Endothelial cell of umbilical vein (primary cell): ENCODE measurements at regions not wholly inside any gene's neighbourhood (a gene's known extent, or its start where the extent isn't known, plus 50 kb on each side); places are given as distances from the start of the nearest gene placed in this dataset.

ENCODE experiments used
- BruUV-seq: library from RNA; stranded (reverse); fragments of 400-500 nt; replicated peaks from 2 replicates; lab custom pipeline; 2021; lab: Mats Ljungman, UMichigan
- CTCF ChIA-PET: fragments of 300-600, 350-600 bp; sonication (Branson Sonifier 250); formaldehyde crosslinking; loops from one replicate; lab custom pipeline; 2021; ENCODE audit warnings: antibody characterized with exemption, inconsistent platforms; lab: Charles Lee
- POLR2A ChIA-PET: fragments of 300-600, 350-600 bp; sonication (Branson Sonifier 250); formaldehyde crosslinking; loops from one replicate; lab custom pipeline; 2021; ENCODE audit warnings: antibody characterized with exemption, inconsistent platforms; lab: Charles Lee
- DNase-seq: peaks from one replicate; pipeline ENCODE4 v3.0.0-alpha.2; 2011; ENCODE audit warnings: low read depth, low spot score
- FAIRE-seq: peaks from 2 replicates; lab custom pipeline; 2011; peaks lifted over from hg19 to GRCh38; lab: Jason Lieb, UNC
- H2AFZ ChIP-seq: 2 replicates; pipeline ENCODE4 v1.6.0; 2012; ENCODE audit warnings: low read depth, low read length, control low read depth, inconsistent platforms
- H3K27ac ChIP-seq: 2 replicates; pipeline ENCODE4 v1.5.1; 2011; ENCODE audit warnings: low read depth, mild to moderate bottlenecking, control low read depth, low read length, moderate library complexity; ENCODE audit not compliant: insufficient read depth
- H3K27me3 ChIP-seq, 2 experiments: 2 replicates each; pipeline versions ENCODE4 v1.6.0 to v1.6.1; 2011; ENCODE audit warnings: low read length in 2 of 2, mixed read lengths in 1 of 2; ENCODE audit not compliant: control insufficient read depth in 2 of 2, insufficient read depth in 2 of 2
- H3K36me3 ChIP-seq, 2 experiments: 2 replicates in 1 of 2; 3 replicates in 1 of 2; pipeline ENCODE4 v1.5.1; 2011; ENCODE audit warnings: low read length in 2 of 2, mild to moderate bottlenecking in 1 of 2, moderate library complexity in 1 of 2; ENCODE audit not compliant: control insufficient read depth in 2 of 2, insufficient read depth in 2 of 2; ENCODE audit errors: extremely low read depth in 1 of 2
- H3K4me1 ChIP-seq: 3 replicates; pipeline ENCODE4 v1.5.1; 2011; ENCODE audit warnings: mild to moderate bottlenecking, low read length; ENCODE audit not compliant: control insufficient read depth, insufficient read depth; ENCODE audit errors: extremely low read depth
- H3K4me2 ChIP-seq: 2 replicates; pipeline ENCODE4 v1.6.1; 2011; ENCODE audit warnings: low read length, control low read depth, mixed read lengths; ENCODE audit not compliant: insufficient read depth
- H3K4me3 ChIP-seq, 3 experiments: fragments of 200-600 bp in 1 of 3; sonication (generic), shearing (Covaris generic) in 1 of 3; replicated peaks in 1 of 3; 2 replicates each; pipeline ENCODE4 v1.5.1; 2011 to 2016; ENCODE audit warnings: control low read depth in 3 of 3, low read length in 3 of 3, mild to moderate bottlenecking in 2 of 3, inconsistent platforms in 1 of 3, low read depth in 1 of 3, moderate library complexity in 1 of 3; ENCODE audit not compliant: insufficient read depth in 1 of 3
- H3K79me2 ChIP-seq: 2 replicates; pipeline ENCODE4 v1.6.0; 2012; ENCODE audit warnings: low read length, inconsistent platforms; ENCODE audit not compliant: control insufficient read depth, insufficient read depth
- H3K9ac ChIP-seq: replicated peaks from 2 replicates; pipeline ENCODE3; 2011; ENCODE audit warnings: low read length, control low read depth; ENCODE audit not compliant: insufficient read depth; ENCODE audit errors: extremely low read depth
- H3K9me1 ChIP-seq: replicated peaks from 3 replicates; pipeline ENCODE4 v1.6.0; 2011; ENCODE audit warnings: mild to moderate bottlenecking, low read length; ENCODE audit not compliant: control insufficient read depth, insufficient read depth; ENCODE audit errors: extremely low read depth
- H3K9me3 ChIP-seq: replicated peaks from 2 replicates; pipeline ENCODE4 v1.5.1; 2012; ENCODE audit warnings: low read length, inconsistent platforms; ENCODE audit not compliant: control insufficient read depth, insufficient read depth
- H4K20me1 ChIP-seq: replicated peaks from 2 replicates; pipeline ENCODE3; 2011; ENCODE audit warnings: mild to moderate bottlenecking, low read length; ENCODE audit not compliant: control insufficient read depth, insufficient read depth; ENCODE audit errors: extremely low read depth
- CTCF ChIP-seq, 2 donors: IDR thresholded peaks; 1 replicate in 1 of 2; 2 replicates in 1 of 2; pipeline ENCODE4 v1.5.1; 2011; ENCODE audit warnings: low read length in 2 of 2, mild to moderate bottlenecking in 2 of 2, moderate library complexity in 2 of 2, control low read depth in 1 of 2, inconsistent platforms in 1 of 2, low read depth in 1 of 2; ENCODE audit not compliant: insufficient read depth in 1 of 2; ENCODE audit errors: extremely low read depth in 1 of 2
- EZH2 ChIP-seq: IDR thresholded peaks from 2 replicates; pipeline ENCODE4 v1.6.1; 2012; ENCODE audit warnings: borderline replicate concordance, low read depth, mild to moderate bottlenecking, moderate library complexity, low read length, inconsistent platforms; ENCODE audit not compliant: severe bottlenecking
- FOS ChIP-seq: IDR thresholded peaks from 2 replicates; pipeline ENCODE4 v1.6.1; 2011; ENCODE audit warnings: mild to moderate bottlenecking, low read length, moderate library complexity, borderline replicate concordance; ENCODE audit not compliant: insufficient read depth
- GATA2 ChIP-seq: IDR thresholded peaks from 2 replicates; pipeline ENCODE4 v1.7.0; 2011; ENCODE audit warnings: low read depth, mild to moderate bottlenecking, moderate library complexity, mixed read lengths, low read length; ENCODE audit not compliant: insufficient read length, insufficient read depth
- JUN ChIP-seq: IDR thresholded peaks from 2 replicates; pipeline ENCODE4 v1.6.1; 2011; ENCODE audit warnings: borderline replicate concordance, low read depth; ENCODE audit not compliant: insufficient read length, insufficient read depth
- MAX ChIP-seq: IDR thresholded peaks from 2 replicates; pipeline ENCODE4 v1.6.1; 2011; ENCODE audit not compliant: insufficient read depth, insufficient read length
- MYC ChIP-seq: IDR thresholded peaks from one replicate; pipeline ENCODE4 v1.6.1; 2011; ENCODE audit warnings: mild to moderate bottlenecking, low read depth, low read length
- POLR2A ChIP-seq: IDR thresholded peaks from 2 replicates; pipeline ENCODE4 v1.6.1; 2012; ENCODE audit warnings: low read depth, mild to moderate bottlenecking, control low read depth, low read length
- POLR2AphosphoS5 ChIP-seq: IDR thresholded peaks from 2 replicates; pipeline ENCODE4 v1.6.1; 2012; ENCODE audit warnings: low read depth, mild to moderate bottlenecking, control low read depth, low read length, moderate library complexity; ENCODE audit not compliant: insufficient read depth
- dilution Hi-C: fragments of 300-500 bp; cut with MboI; formaldehyde crosslinking; loops from one replicate; pipeline ENCODE4 v1.15.0; 2019; ENCODE audit warnings: low sequenced_read_pairs; ENCODE audit not compliant: extremely low pct_ligation_motif_present
- intact Hi-C: fragments of 100-400 bp; cut with micrococcal nuclease; formaldehyde crosslinking; loops from one replicate; pipeline ENCODE4 v1.10.0; 2022

GRCh38 chr9:99475401-99476065, 253.5 kb downstream of the SEC61B start:
- Histone ChIP-seq H3K4me1 (no peaks in the 10 kb centered on the region), H3K9me3 (no peaks in the 10 kb centered on the region), H3K9ac (no peak overlapping the region), H3K79me2 (no peaks in the 10 kb centered on the region), H2AFZ (no peak overlapping the region), H4K20me1 (no peaks in the 10 kb centered on the region), H3K36me3 (no peaks in the 10 kb centered on the region), H3K9me1 (no peaks in the 10 kb centered on the region), H3K4me3 (no peak overlapping the region), H3K27ac (no peak overlapping the region), H3K27me3 (peaks cover 3 to 16% of the 10 kb centered on the region in 2 experiments), H3K4me2 (no peak overlapping the region)
- intact Hi-C loops (no loop called here), dilution Hi-C loops (no loop called here)
- no TSS peak for BruUV-seq
- FAIRE-seq (no peak), DNase-seq (no peak)
- ChIA-PET CTCF (no interaction called here), POLR2A (no interaction called here)
- no peak for TF ChIP-seq POLR2AphosphoS5
- TF ChIP-seq GATA2: no peak

GRCh38 chr9:99478469-99479027, 256.5 kb downstream of the SEC61B start:
- H3K4me2 ChIP-seq: no peak overlapping the region

More at GRCh38 chr9:99478469-99479027, 256.5 kb downstream of the SEC61B start:
- POLR2A ChIA-PET: no interaction called here
- dilution Hi-C loops (no loop called here), intact Hi-C loops (no loop called here)
- Histone ChIP-seq H3K27me3 (peaks cover 2 to 11% of the 10 kb centered on the region in 2 experiments), H3K4me1 (no peaks in the 10 kb centered on the region), H3K27ac (no peak overlapping the region), H4K20me1 (no peaks in the 10 kb centered on the region), H3K9me1 (no peaks in the 10 kb centered on the region), H3K4me3 (no peak overlapping the region), H3K9me3 (no peaks in the 10 kb centered on the region), H3K36me3 (no peaks in the 10 kb centered on the region), H2AFZ (no peak overlapping the region), H3K79me2 (no peaks in the 10 kb centered on the region), H3K9ac (no peak overlapping the region)
- FAIRE-seq (no peak), DNase-seq (no peak)
- BruUV-seq: no TSS peak
- CTCF ChIA-PET: interaction anchor here (0.8 kb wide), 1 partner anchor 179 kb away, joined by 3 read pairs; no protein-coding TSS in a partner anchor
- no peak for TF ChIP-seq GATA2
- no peak for TF ChIP-seq CTCF (IDR thresholded peaks at IDR 0.05; ENCODE audit: extremely low read depth in 1 of 2, insufficient read depth in 1 of 2, low read depth in 1 of 2, low read length in 2 of 2)
- TF ChIP-seq FOS: no peak
- TF ChIP-seq POLR2AphosphoS5: no peak
- no peak for TF ChIP-seq JUN
- TF ChIP-seq MAX: no peak
- no peak for TF ChIP-seq EZH2
- TF ChIP-seq MYC: no peak
- TF ChIP-seq POLR2A: no peak
